Esophagus squamous epithelium (tissue), 5 donors: ENCODE measurements at regions not wholly inside any gene's neighbourhood (a gene's known extent, or its start where the extent isn't known, plus 50 kb on each side); places are given as distances from the start of the nearest gene placed in this dataset.
A peak's percentile ranks its signal among the peaks of the same experiment; 100 is the strongest.
"Not testable (repeated sequence)": the region's sequence is repeated elsewhere in the genome, so short reads cannot be mapped to it uniquely, and the experiment has no call there.

Experiments used
- DNase-seq: peaks from one replicate; lab custom pipeline; 2025; lab: John Stamatoyannopoulos, UW
- H3K27ac ChIP-seq, 4 donors: fragments of 200-600 bp; sonication (generic); one replicate each; pipeline ENCODE4 v1.5.1; 2016 to 2019; ENCODE audit warnings: mild to moderate bottlenecking in 1 of 4
- H3K27me3 ChIP-seq, 4 donors: fragments of 200-600 bp; sonication (generic); 1 replicate in 3 of 4; 2 replicates in 1 of 4; pipeline versions ENCODE4 v1.5.1 to v1.6.0; 2017 to 2021; ENCODE audit warnings: antibody characterized with exemption in 1 of 4
- H3K36me3 ChIP-seq, 3 donors: fragments of 200-600 bp; sonication (generic); one replicate each; pipeline ENCODE4 v1.5.1; 2016 to 2019
- H3K4me1 ChIP-seq, 3 donors: fragments of 200-600 bp; sonication (generic); one replicate each; pipeline ENCODE4 v1.5.1; 2017 to 2019
- H3K4me3 ChIP-seq, 4 donors: fragments of 200-600 bp; sonication (generic); 1 replicate in 3 of 4; 2 replicates in 1 of 4; pipeline ENCODE4 v1.5.1; 2016 to 2019; ENCODE audit warnings: mild to moderate bottlenecking in 2 of 4, moderate library complexity in 1 of 4
- H3K9me3 ChIP-seq, 3 donors: fragments of 200-600 bp; sonication (generic); one replicate each; pipeline ENCODE4 v1.5.1; 2016 to 2019
- CTCF ChIP-seq, 6 experiments: fragments of 450-650 bp in 4 of 6; fragments of 200-600 bp in 2 of 6; sonication (generic) in 2 of 6; IDR thresholded peaks; one replicate each; pipeline ENCODE4 v1.5.1; 2016 to 2019; ENCODE audit warnings: antibody characterized with exemption in 6 of 6, mild to moderate bottlenecking in 4 of 6, moderate library complexity in 4 of 6
- POLR2A ChIP-seq, 4 donors: fragments of 450-650 bp; IDR thresholded peaks; one replicate each; pipeline ENCODE4 v1.6.1; 2017; ENCODE audit warnings: antibody characterized with exemption in 4 of 4, mild to moderate bottlenecking in 4 of 4, moderate library complexity in 3 of 4
- WGBS, 2 donors: methylation state at CpG; one replicate each; pipeline ENCODE4 v1.1.5; 2018; 5-methylcytosine and 5-hydroxymethylcytosine counted together
- intact Hi-C: fragments of 100-400 bp; cut with DNase I; formaldehyde crosslinking; loops from one replicate; pipeline ENCODE4 v1.15.0; 2022
- donor health status: DM: yes; HTN: yes; CAD: no.

- H3K27ac ChIP-seq, result peak overlapping the region; percentile 48 to 82 (median 77)
- 40 to 63% methylated on average over 1 of the region's 1 CpG for WGBS, 2 donors
- TF ChIP-seq CTCF (IDR thresholded peaks at IDR 0.05) (no peak), POLR2A (IDR thresholded peaks at IDR 0.05) (no peak)
- no peaks in the 10 kb centered on the region for H3K9me3 ChIP-seq
- H3K4me1 ChIP-seq, result peaks cover 4 to 30% (median 18%) of the 10 kb centered on the region in 3 donors
- no peaks in the 10 kb centered on the region for H3K27me3 ChIP-seq
- intact Hi-C loops, result no loop called here
- no peaks in the 10 kb centered on the region for H3K36me3 ChIP-seq
- DNase-seq, result no peak
- no peak overlapping the region for H3K4me3 ChIP-seq
Measured at GRCh38 chr12:75943730-75944096, 87.9 kb downstream of the PHLDA1 start.

- H3K27me3 ChIP-seq, H3K9me3 ChIP-seq, H3K27ac ChIP-seq, H3K36me3 ChIP-seq, intact Hi-C loops, H3K4me3 ChIP-seq, DNase-seq: not testable (repeated sequence)
- no CpG with 5 or more reads among the region's 31 CpGs for WGBS, 2 donors
- H3K4me1 ChIP-seq, result peaks cover 4 to 30% (median 18%) of the 10 kb centered on the region in 3 donors
Measured at GRCh38 chr12:75941661-75942060, 89.9 kb downstream of the PHLDA1 start.

- DNase-seq, result no peak
- TF ChIP-seq POLR2A (IDR thresholded peaks at IDR 0.05) (no peak), CTCF (IDR thresholded peaks at IDR 0.05) (no peak)
- Histone ChIP-seq H3K4me3 (no peak overlapping the region), H3K27ac (no peak overlapping the region), H3K27me3 (no peaks in the 10 kb centered on the region), H3K4me1 (peaks cover 4 to 20% (median 6%) of the 10 kb centered on the region in 3 donors), H3K9me3 (no peaks in the 10 kb centered on the region), H3K36me3 (no peaks in the 10 kb centered on the region)
- 69 to 77% methylated on average over 5 of the region's 5 CpGs for WGBS, 2 donors
- intact Hi-C loops, result no loop called here
Measured at GRCh38 chr12:75939016-75939642, 92.4 kb downstream of the PHLDA1 start.

- TF ChIP-seq CTCF (IDR thresholded peaks at IDR 0.05), result no peak
- no peak for TF ChIP-seq POLR2A (IDR thresholded peaks at IDR 0.05)
- Histone ChIP-seq H3K4me1 (peaks cover 0 to 20% (median 2%) of the 10 kb centered on the region in 3 donors), H3K27ac (no peak overlapping the region), H3K27me3 (no peaks in the 10 kb centered on the region), H3K9me3 (no peaks in the 10 kb centered on the region), H3K36me3 (no peaks in the 10 kb centered on the region), H3K4me3 (no peak overlapping the region)
- DNase-seq, result no peak
- intact Hi-C loops, result no loop called here
- WGBS, 2 donors, result 81 to 87% methylated on average over 2 of the region's 2 CpGs
Measured at GRCh38 chr12:75938189-75938588, 93.4 kb downstream of the PHLDA1 start.

GRCh38 chr12:75937486-75937885 lies 94.1 kb downstream of the PHLDA1 start:
- no peaks in the 10 kb centered on the region for H3K27me3 ChIP-seq
- TF ChIP-seq CTCF (IDR thresholded peaks at IDR 0.05), result no peak
- no peak for TF ChIP-seq POLR2A (IDR thresholded peaks at IDR 0.05)
- no peak overlapping the region for H3K4me3 ChIP-seq
- intact Hi-C loops, result no loop called here
- H3K9me3 ChIP-seq, result no peaks in the 10 kb centered on the region
- WGBS, 2 donors, result 88 to 94% methylated on average over 1 of the region's 1 CpG
- no peak for DNase-seq
- H3K4me1 ChIP-seq, result peaks cover 0 to 26% (median 4%) of the 10 kb centered on the region in 3 donors
- H3K36me3 ChIP-seq, result no peaks in the 10 kb centered on the region
- no peak overlapping the region for H3K27ac ChIP-seq
